HEK293T (cell line): ENCODE measurements at regions not wholly inside any gene's neighbourhood (a gene's known extent, or its start where the extent isn't known, plus 50 kb on each side); places are given as distances from the start of the nearest gene placed in this dataset.

Experiments used
- CTCF ChIA-PET: fragments of 350-600 bp; formaldehyde crosslinking; extraction: SDS; loops from one replicate; lab custom pipeline; 2021; ENCODE audit warnings: antibody characterized with exemption, inconsistent platforms; lab: Yijun Ruan, JAX
- POLR2A ChIA-PET: fragments of 350-600 bp; formaldehyde crosslinking; extraction: SDS; loops from one replicate; lab custom pipeline; 2020; ENCODE audit warnings: antibody characterized with exemption, inconsistent platforms; lab: Yijun Ruan, JAX
- DNase-seq: peaks from one replicate; pipeline ENCODE4 v3.0.0; 2012; ENCODE audit warnings: mixed read lengths; ENCODE audit errors: extremely low spot score
- ARNT ChIP-seq: fragments of 450-650 bp; IDR thresholded peaks from 2 replicates; pipeline ENCODE4 v1.6.1; 2017; ENCODE audit warnings: mild to moderate bottlenecking
- BHLHE40 ChIP-seq: fragments of 450-650 bp; IDR thresholded peaks from 2 replicates; pipeline ENCODE4 v1.6.1; 2016; ENCODE audit warnings: mild to moderate bottlenecking, moderate library complexity, borderline replicate concordance
- CTBP1 ChIP-seq: fragments of 450-650 bp; IDR thresholded peaks from 2 replicates; pipeline ENCODE4 v1.6.1; 2016; ENCODE audit warnings: borderline replicate concordance
- ELF4 ChIP-seq: fragments of 450-650 bp; IDR thresholded peaks from 2 replicates; pipeline ENCODE4 v1.6.1; 2017; ENCODE audit warnings: antibody characterized with exemption
- FOXA1 ChIP-seq: fragments of 450-650 bp; IDR thresholded peaks from 2 replicates; pipeline ENCODE4 v1.6.1; 2016; ENCODE audit warnings: mild to moderate bottlenecking
- FOXK2 ChIP-seq: fragments of 450-650 bp; IDR thresholded peaks from 2 replicates; pipeline ENCODE4 v1.6.1; 2016; ENCODE audit warnings: mild to moderate bottlenecking
- FOXM1 ChIP-seq: fragments of 450-650 bp; IDR thresholded peaks from 2 replicates; pipeline ENCODE4 v1.6.1; 2017; ENCODE audit warnings: mild to moderate bottlenecking, borderline replicate concordance
- HDGF ChIP-seq: fragments of 450-650 bp; IDR thresholded peaks from 2 replicates; pipeline ENCODE4 v1.6.1; 2017; ENCODE audit warnings: antibody characterized with exemption, borderline replicate concordance
- L3MBTL2 ChIP-seq: fragments of 450-650 bp; conservative IDR thresholded peaks from 2 replicates; pipeline ENCODE4 v1.6.1; 2016; ENCODE audit warnings: mild to moderate bottlenecking
- LEF1 ChIP-seq: fragments of 450-650 bp; IDR thresholded peaks from 2 replicates; pipeline ENCODE4 v1.6.1; 2017; ENCODE audit warnings: mild to moderate bottlenecking, borderline replicate concordance
- NFRKB ChIP-seq: fragments of 450-650 bp; IDR thresholded peaks from 2 replicates; pipeline ENCODE4 v1.6.1; 2016; ENCODE audit warnings: mild to moderate bottlenecking, moderate library complexity
- SP1 ChIP-seq: fragments of 450-650 bp; IDR thresholded peaks from 2 replicates; pipeline ENCODE4 v1.6.1; 2017
- SUZ12 ChIP-seq: fragments of 450-650 bp; IDR thresholded peaks from 2 replicates; pipeline ENCODE4 v1.6.1; 2016; ENCODE audit warnings: mild to moderate bottlenecking
- TARDBP ChIP-seq: fragments of 450-650 bp; IDR thresholded peaks from 2 replicates; pipeline ENCODE4 v1.6.1; 2016
- ZNF384 ChIP-seq: fragments of 450-650 bp; IDR thresholded peaks from 2 replicates; pipeline ENCODE4 v1.6.1; 2016
- TF ChIP-seq, protein P1 (sequence below): fragments of 450-650 bp; IDR thresholded peaks from 2 replicates; pipeline ENCODE4 v1.6.1; 2016

DNA sequence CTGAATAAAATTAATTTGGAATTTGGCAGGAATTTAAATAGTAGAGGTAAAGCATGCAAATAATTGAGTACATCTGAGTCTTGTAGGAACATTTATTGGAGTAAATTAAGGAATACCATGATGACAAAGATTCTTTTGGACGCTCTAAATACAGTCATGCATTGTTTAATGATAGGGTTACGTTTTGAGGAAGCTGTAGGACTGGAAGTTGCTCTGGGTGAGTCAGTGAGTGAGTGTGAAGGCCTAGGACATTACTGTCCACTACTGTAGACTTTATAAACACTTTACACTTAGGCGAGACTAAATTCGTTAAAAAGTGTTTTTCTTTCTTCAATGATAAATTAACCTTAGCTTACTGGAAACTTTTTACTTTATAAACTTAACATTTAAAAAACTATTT, 113.0 kb downstream of the FAM170A start:
- POLR2A ChIA-PET: no interaction called here
- no peak for TF ChIP-seq SUZ12
- no peak for TF ChIP-seq ELF4
- TF ChIP-seq LEF1: no peak
- no peak for TF ChIP-seq BHLHE40
- TF ChIP-seq FOXM1: no peak
- TF ChIP-seq FOXA1: no peak
- no peak for TF ChIP-seq L3MBTL2
- TF ChIP-seq SP1: no peak
- no peak for DNase-seq
- CTCF ChIA-PET: no interaction called here

DNA sequence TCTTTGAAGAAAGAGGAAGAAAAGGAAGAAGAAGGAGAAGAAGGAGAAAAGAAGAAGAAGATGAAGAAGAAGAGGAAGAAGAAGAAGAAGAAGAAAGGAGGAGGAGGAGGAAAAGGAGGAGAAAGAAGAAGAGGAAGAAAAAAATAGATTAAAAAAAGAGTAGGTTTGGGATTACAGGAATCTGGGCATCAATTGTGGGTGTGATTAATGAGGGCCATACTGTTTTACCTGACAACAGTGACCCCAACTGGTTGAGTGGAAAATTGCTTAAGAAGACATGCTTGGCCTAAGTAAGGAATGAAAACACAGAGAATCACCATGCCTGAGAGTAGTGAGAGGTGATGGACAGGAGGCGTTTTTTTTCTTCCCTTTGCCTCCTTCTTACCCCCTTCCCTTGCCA, 114.6 kb downstream of the FAM170A start:
- DNase-seq: peak; percentile 26
- CTCF ChIA-PET: no interaction called here
- TF ChIP-seq SP1: no peak
- TF ChIP-seq, protein P1, sequence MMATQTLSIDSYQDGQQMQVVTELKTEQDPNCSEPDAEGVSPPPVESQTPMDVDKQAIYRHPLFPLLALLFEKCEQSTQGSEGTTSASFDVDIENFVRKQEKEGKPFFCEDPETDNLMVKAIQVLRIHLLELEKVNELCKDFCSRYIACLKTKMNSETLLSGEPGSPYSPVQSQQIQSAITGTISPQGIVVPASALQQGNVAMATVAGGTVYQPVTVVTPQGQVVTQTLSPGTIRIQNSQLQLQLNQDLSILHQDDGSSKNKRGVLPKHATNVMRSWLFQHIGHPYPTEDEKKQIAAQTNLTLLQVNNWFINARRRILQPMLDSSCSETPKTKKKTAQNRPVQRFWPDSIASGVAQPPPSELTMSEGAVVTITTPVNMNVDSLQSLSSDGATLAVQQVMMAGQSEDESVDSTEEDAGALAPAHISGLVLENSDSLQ: no peak
- TF ChIP-seq L3MBTL2: no peak
- no peak for TF ChIP-seq BHLHE40
- TF ChIP-seq TARDBP: no peak
- TF ChIP-seq CTBP1: no peak
- TF ChIP-seq ARNT: no peak
- TF ChIP-seq LEF1: no peak
- no peak for TF ChIP-seq HDGF
- no peak for TF ChIP-seq NFRKB
- no peak for TF ChIP-seq FOXM1
- TF ChIP-seq FOXK2: no peak
- no peak for TF ChIP-seq SUZ12
- TF ChIP-seq ZNF384: no peak
- no peak for TF ChIP-seq ELF4
- no peak for TF ChIP-seq FOXA1
- POLR2A ChIA-PET: no interaction called here

DNA sequence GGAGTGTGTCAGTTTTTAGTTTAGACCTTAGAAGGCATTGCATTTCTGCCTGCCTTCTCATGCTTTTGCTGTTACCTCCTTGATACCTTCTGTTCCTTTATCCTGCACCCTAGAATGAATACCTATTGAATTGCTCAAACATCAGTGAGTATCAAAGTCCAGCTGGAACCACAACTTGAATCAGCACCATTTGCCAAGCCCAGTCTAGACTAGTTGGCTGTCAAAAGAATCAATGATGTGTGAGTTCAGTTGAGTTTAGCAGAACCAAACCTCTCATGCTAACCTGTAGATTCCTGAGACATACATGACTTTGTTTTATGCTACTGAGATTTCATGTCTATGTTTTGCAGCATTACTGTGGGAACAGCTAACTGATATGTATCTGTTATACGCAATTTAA, 116.6 kb downstream of the FAM170A start:
- TF ChIP-seq ZNF384: no peak
- TF ChIP-seq ELF4: no peak
- TF ChIP-seq FOXK2: no peak
- TF ChIP-seq CTBP1: no peak
- TF ChIP-seq L3MBTL2: no peak
- TF ChIP-seq ARNT: no peak
- no peak for TF ChIP-seq HDGF
- TF ChIP-seq FOXM1: no peak
- no peak for TF ChIP-seq BHLHE40
- TF ChIP-seq LEF1: no peak
- TF ChIP-seq, protein P1: no peak
- TF ChIP-seq FOXA1: no peak
- no peak for TF ChIP-seq TARDBP
- TF ChIP-seq SUZ12: no peak
- TF ChIP-seq SP1: no peak
- TF ChIP-seq NFRKB: no peak
- ChIA-PET CTCF (no interaction called here), POLR2A (no interaction called here)
- DNase-seq: no peak

DNA sequence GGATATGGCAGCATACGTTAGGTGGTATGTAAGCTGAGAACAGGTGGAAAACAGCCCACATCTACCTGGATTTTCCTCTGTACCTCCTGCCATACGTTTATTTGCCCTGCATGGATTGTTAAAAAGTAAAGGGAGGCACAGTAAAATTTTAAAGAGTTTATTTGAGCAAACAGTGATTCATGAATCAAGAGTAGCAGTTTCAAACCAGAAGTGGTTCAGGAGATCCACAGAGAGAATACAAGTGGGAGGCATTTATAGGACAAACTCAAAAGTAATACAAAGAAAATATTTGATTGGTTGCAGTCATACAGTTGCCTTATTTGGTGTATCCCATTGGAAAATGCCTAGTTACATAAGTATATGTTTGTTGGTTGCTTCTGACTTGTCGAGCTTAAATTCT, 117.6 kb downstream of the FAM170A start:
- ChIA-PET CTCF (no interaction called here), POLR2A (no interaction called here)
- TF ChIP-seq ELF4: no peak
- TF ChIP-seq ARNT: no peak
- no peak for TF ChIP-seq LEF1
- TF ChIP-seq L3MBTL2: no peak
- no peak for TF ChIP-seq NFRKB
- no peak for TF ChIP-seq TARDBP
- no peak for DNase-seq

GRCh38 chr5:119750887-119751733, 121.8 kb downstream of the FAM170A start:
- ChIA-PET POLR2A (no interaction called here), CTCF (no interaction called here)
- TF ChIP-seq SP1 (no peak), FOXA1 (no peak), FOXM1 (no peak), HDGF (no peak), FOXK2 (no peak)
- TF ChIP-seq, protein P1: no peak
- no peak for DNase-seq

DNA sequence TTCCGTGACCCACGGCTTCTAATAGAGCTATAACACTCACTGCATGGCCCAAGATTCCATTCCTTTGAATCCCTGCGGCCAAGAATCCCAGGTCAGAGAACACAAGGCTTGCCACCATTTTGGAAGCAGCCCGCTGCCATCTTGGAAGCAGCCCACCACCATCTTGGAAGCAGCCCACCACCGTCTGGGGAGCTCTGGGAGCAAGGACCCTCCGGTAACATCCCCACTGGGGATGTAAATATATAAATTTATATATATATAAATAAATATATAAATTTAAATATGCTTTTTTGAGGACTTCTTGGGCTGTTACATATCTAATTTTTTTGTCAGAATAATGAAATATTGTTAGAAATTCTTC, 122.4 kb downstream of the FAM170A start:
- ChIA-PET POLR2A (no interaction called here), CTCF (no interaction called here)
- TF ChIP-seq, protein P1: no peak
- TF ChIP-seq L3MBTL2 (no peak), SUZ12 (no peak), LEF1 (no peak), ZNF384 (no peak), FOXK2 (no peak), FOXA1 (no peak), FOXM1 (no peak), HDGF (no peak), TARDBP (no peak), SP1 (no peak), ARNT (no peak), NFRKB (no peak), CTBP1 (no peak)
- DNase-seq: no peak
